ENCODE measurements at regions not wholly inside any gene's neighbourhood (a gene's known extent, or its start where the extent isn't known, plus 50 kb on each side); places are given as distances from the start of the nearest gene placed in this dataset.

GRCh38 chr1:81433676-81434075 is 367.1 kb upstream of the ADGRL2 start:
- TF ChIP-seq EZH2 (IDR thresholded peaks at IDR 0.05; ENCODE audit: borderline replicate concordance, low read depth, low read length, poor library complexity, severe bottlenecking) (no peak), CTCF (conservative IDR thresholded peaks at IDR 0.05; ENCODE audit: low read depth, low read length) (no peak)

Data from A673 (cell line).